Astrocyte of the cerebellum (primary cell): ENCODE measurements at regions not wholly inside any gene's neighbourhood (a gene's known extent, or its start where the extent isn't known, plus 50 kb on each side); places are given as distances from the start of the nearest gene placed in this dataset.
A peak's percentile ranks its signal among the peaks of the same experiment; 100 is the strongest.

Experiments used
- DNase-seq: peaks from one replicate; pipeline ENCODE4 v3.0.0-alpha.2; 2011; ENCODE audit warnings: low read depth
- H3K4me3 ChIP-seq: 2 replicates; pipeline ENCODE4 v1.5.1; 2011; ENCODE audit warnings: mild to moderate bottlenecking, low read depth, low read length, moderate library complexity
- CTCF ChIP-seq: IDR thresholded peaks from 2 replicates; pipeline ENCODE4 v1.5.1; 2012; ENCODE audit warnings: low read length, low read depth, moderate library complexity, mild to moderate bottlenecking; ENCODE audit errors: missing control alignments
- in situ Hi-C: cut with HindIII; loops from 2 replicates; pipeline ENCODE4 v1.10.0; 2017; ENCODE audit warnings: low sequenced_read_pairs

GRCh38 chr4:128583753-128584712 is 225.5 kb upstream of the JADE1 start:
- no peak overlapping the region for H3K4me3 ChIP-seq
- in situ Hi-C loops = no loop called here
- TF ChIP-seq CTCF = no peak
- DNase-seq = no peak

GRCh38 chr4:128582427-128582870 is 227.1 kb upstream of the JADE1 start:
- no peak for TF ChIP-seq CTCF
- DNase-seq = no peak
- in situ Hi-C loops = no loop called here
- H3K4me3 ChIP-seq = no peak overlapping the region

DNA sequence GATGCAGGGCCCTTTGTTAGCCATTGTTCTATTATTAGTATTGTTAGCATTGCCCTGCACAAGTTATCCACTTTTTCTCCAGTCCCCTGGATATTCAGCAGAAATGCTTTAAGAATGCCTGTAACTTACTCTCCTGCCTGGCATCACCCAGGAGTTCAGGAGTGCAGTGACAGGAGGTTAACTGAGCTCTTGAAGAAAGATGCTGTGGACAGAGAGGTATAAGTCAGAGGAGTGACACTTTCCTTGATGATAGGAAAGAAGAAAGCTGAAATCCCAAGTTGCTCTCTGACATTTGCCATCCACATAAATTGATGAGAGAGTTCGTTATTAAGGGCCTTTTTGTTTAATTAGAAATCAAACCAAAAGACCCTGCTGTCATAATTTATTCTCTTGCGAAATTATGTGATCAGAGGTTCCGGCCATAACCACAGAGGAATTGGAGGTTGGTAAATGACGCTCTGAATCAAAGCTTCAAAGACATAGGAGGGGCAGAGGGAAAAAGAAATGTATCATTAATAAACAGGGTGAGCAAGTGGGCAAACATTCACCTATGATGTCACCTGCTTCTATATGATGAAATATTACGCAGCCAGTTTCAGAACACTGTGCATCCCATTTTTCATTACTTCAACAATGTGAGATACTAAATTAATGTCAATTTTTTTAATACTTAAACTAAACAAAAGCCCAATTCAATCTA is 230.2 kb upstream of the JADE1 start:
- in situ Hi-C loops = no loop called here
- H3K4me3 ChIP-seq = no peak overlapping the region
- no peak for DNase-seq
- no peak for TF ChIP-seq CTCF

DNA sequence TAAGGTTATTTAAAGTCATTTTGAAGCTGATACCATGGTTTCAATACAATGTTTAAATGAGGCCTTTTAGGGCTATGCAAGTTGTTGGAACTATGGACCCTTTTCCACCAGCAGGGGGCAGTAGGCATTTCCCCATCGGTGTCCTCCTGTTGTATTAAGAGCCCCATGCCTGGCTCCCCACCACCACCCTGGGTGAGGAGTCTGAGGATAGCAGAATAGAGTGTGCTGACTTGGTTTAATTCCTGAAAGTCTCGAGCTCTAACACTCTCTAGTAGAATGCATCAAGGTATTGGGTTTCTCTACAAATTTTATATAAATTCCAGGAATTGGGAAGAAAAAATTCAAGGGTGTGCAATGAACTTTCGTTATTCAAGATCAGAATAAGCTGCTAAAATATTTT is 234.8 kb upstream of the JADE1 start:
- no peak overlapping the region for H3K4me3 ChIP-seq
- peak; percentile 44 for TF ChIP-seq CTCF
- in situ Hi-C loops = no loop called here
- DNase-seq = no peak

GRCh38 chr4:128573781-128574508 is 235.6 kb upstream of the JADE1 start:
- in situ Hi-C loops = no loop called here
- TF ChIP-seq CTCF = no peak
- no peak overlapping the region for H3K4me3 ChIP-seq
- DNase-seq = peak; percentile 41

DNA sequence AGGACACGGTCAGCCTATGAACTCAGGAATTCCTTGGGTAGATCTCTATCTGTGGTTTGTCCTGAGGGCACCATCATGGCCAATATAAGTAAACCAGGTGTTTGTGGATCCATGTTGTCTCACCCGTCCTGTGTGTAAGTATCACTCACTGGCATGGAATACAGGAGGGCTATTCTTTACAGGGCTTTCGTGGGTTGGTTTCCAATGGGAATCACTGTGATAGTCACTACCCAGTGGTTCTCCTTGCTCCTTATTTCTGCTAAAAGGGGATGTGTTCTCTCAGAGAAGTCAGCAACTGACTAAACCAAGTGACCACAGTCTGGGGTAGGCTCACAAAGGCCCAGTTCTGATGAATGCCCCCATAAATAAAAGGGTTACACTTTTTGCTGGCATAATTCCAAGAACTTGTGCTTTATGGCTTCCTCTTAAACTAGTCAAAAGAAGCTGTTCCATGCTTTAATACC is 236.7 kb upstream of the JADE1 start:
- DNase-seq = no peak
- H3K4me3 ChIP-seq = no peak overlapping the region
- TF ChIP-seq CTCF = no peak
- in situ Hi-C loops = no loop called here
